Natural killer cell (primary cell): ENCODE measurements at regions not wholly inside any gene's neighbourhood (a gene's known extent, or its start where the extent isn't known, plus 50 kb on each side); places are given as distances from the start of the nearest gene placed in this dataset.

ENCODE experiments used
- ATAC-seq, 3 donors: fragments of 150-1000 bp in 2 of 3; fragments of 200-7000 bp in 1 of 3; cut with Tn5 transposase; 1 replicate in 1 of 3; 2 replicates in 2 of 3; pipeline ENCODE4 v1.10.0; 2021; ENCODE audit warnings: mild to moderate bottlenecking in 2 of 3, moderate library complexity in 2 of 3
- DNase-seq, 2 donors: peaks; one replicate each; pipeline versions ENCODE4 v3.0.0 to v3.0.0-alpha.2; 2013 to 2021; ENCODE audit warnings: mixed read lengths in 1 of 2
- H3K27ac ChIP-seq: one replicate; pipeline ENCODE4 v1.5.1; 2013; ENCODE audit warnings: mild to moderate bottlenecking, low read length
- H3K27me3 ChIP-seq: one replicate; pipeline ENCODE4 v1.6.1; 2013; ENCODE audit warnings: low read length; ENCODE audit not compliant: control insufficient read depth, insufficient read depth
- H3K36me3 ChIP-seq: one replicate; pipeline ENCODE4 v1.6.1; 2013; ENCODE audit warnings: low read length; ENCODE audit not compliant: control insufficient read depth, insufficient read depth
- H3K4me1 ChIP-seq: one replicate; pipeline ENCODE4 v1.6.1; 2013; ENCODE audit warnings: low read length; ENCODE audit not compliant: control insufficient read depth, insufficient read depth
- H3K4me3 ChIP-seq: one replicate; pipeline ENCODE4 v1.5.1; 2013; ENCODE audit warnings: low read length
- H3K9me3 ChIP-seq: one replicate; pipeline ENCODE4 v1.6.1; 2013; ENCODE audit warnings: low read length; ENCODE audit not compliant: control insufficient read depth, insufficient read depth
- H3K27ac Mint-ChIP-seq, 2 donors: one replicate each; pipeline ENCODE4 v1.8.0; 2022; ENCODE audit warnings: mild to moderate bottlenecking in 2 of 2, mixed read lengths in 2 of 2, moderate library complexity in 1 of 2
- H3K27me3 Mint-ChIP-seq, 2 donors: one replicate each; pipeline ENCODE4 v1.8.0; 2022; ENCODE audit warnings: low read depth in 2 of 2, mixed read lengths in 2 of 2
- H3K36me3 Mint-ChIP-seq: one replicate; pipeline ENCODE4 v1.8.0; 2022; ENCODE audit warnings: mixed read lengths
- H3K4me1 Mint-ChIP-seq, 2 donors: one replicate each; pipeline ENCODE4 v1.8.0; 2022; ENCODE audit warnings: mixed read lengths in 2 of 2
- H3K4me3 Mint-ChIP-seq: one replicate; pipeline ENCODE4 v1.8.0; 2022; ENCODE audit warnings: mild to moderate bottlenecking, moderate library complexity, mixed read lengths
- H3K9me3 Mint-ChIP-seq, 2 donors: one replicate each; pipeline ENCODE4 v1.8.0; 2022; ENCODE audit warnings: mixed read lengths in 2 of 2
- WGBS: methylation state at CpG from one replicate; pipeline ENCODE4 v1.1.7; 2013; ENCODE audit warnings: missing lambda C conversion rate; ENCODE audit not compliant: insufficient coverage; 5-methylcytosine and 5-hydroxymethylcytosine counted together
- intact Hi-C: fragments of 100-400 bp; cut with micrococcal nuclease; formaldehyde crosslinking; loops from one replicate; pipeline ENCODE4 v1.14.2; 2022
- TF ChIP-seq, protein P1 (sequence below): fragments of 200-600 bp; IDR thresholded peaks from one replicate; pipeline ENCODE4 v1.8.0; 2022; ENCODE audit warnings: antibody characterized with exemption

DNA sequence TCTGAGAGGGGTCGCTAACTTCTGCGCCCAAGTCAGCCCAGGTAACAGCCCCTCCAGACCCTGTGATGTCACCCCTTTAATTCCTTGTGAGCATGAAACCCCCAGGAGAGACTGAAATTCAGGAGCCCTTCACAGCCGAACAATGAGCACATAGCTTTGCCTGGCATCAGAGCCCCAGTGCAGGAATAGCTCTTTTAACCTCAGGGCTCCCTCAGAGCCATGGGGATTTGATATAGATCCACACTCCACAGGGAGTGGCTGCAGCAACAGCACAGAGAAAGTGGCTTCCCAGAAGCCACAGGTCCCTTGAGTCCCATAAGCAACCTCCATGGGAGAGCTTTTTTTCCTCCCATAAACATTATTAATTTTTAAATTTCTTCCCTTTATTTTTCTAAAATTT lies 150.0 kb upstream of the MARCKS start:
- H3K36me3 Mint-ChIP-seq: no peaks in the 10 kb centered on the region
- Histone ChIP-seq H3K36me3 (no peaks in the 10 kb centered on the region), H3K27me3 (no peaks in the 10 kb centered on the region), H3K4me1 (no peaks in the 10 kb centered on the region), H3K9me3 (no peaks in the 10 kb centered on the region), H3K4me3 (no peak overlapping the region), H3K27ac (no peak overlapping the region)
- no peaks in the 10 kb centered on the region for H3K27me3 Mint-ChIP-seq
- DNase-seq: no peak
- H3K4me3 Mint-ChIP-seq: no peak overlapping the region
- WGBS: 92% methylated on average over 3 of the region's 3 CpGs
- H3K27ac Mint-ChIP-seq: no peak overlapping the region
- intact Hi-C loops: no loop called here
- TF ChIP-seq, protein P1, sequence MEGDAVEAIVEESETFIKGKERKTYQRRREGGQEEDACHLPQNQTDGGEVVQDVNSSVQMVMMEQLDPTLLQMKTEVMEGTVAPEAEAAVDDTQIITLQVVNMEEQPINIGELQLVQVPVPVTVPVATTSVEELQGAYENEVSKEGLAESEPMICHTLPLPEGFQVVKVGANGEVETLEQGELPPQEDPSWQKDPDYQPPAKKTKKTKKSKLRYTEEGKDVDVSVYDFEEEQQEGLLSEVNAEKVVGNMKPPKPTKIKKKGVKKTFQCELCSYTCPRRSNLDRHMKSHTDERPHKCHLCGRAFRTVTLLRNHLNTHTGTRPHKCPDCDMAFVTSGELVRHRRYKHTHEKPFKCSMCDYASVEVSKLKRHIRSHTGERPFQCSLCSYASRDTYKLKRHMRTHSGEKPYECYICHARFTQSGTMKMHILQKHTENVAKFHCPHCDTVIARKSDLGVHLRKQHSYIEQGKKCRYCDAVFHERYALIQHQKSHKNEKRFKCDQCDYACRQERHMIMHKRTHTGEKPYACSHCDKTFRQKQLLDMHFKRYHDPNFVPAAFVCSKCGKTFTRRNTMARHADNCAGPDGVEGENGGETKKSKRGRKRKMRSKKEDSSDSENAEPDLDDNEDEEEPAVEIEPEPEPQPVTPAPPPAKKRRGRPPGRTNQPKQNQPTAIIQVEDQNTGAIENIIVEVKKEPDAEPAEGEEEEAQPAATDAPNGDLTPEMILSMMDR: no peak
- H3K4me1 Mint-ChIP-seq: no peaks in the 10 kb centered on the region
- ATAC-seq: no peak
- peaks cover 3 to 4% of the 10 kb centered on the region in 2 donors for H3K9me3 Mint-ChIP-seq

DNA sequence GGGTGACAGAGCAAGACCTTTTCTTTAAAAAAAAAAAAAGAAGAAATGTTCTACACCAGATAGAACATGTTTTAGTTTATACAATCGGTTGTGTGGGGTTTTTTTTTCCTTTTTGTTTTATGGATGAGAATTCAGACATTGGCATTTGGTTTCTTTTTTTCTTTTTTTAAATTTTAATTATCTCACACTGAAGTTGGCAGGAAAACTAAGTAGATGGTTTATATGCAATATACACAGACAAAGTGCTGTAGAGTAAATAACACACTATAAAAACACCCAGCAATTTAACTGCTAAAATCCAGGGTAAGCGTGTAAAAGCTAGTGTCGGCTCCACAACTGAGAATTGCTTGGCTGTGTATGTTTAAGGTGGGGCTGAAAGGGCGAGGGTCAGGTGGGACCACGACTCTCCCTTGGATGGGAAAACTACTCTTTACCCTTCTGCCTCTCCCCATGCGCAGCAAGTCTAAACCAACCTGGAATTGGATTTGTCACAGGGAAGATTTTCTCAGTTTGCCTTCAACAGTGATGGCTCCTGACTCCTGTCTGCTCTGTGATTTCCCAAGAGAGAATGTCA lies 147.1 kb upstream of the MARCKS start:
- no peaks in the 10 kb centered on the region for H3K4me1 Mint-ChIP-seq

DNA sequence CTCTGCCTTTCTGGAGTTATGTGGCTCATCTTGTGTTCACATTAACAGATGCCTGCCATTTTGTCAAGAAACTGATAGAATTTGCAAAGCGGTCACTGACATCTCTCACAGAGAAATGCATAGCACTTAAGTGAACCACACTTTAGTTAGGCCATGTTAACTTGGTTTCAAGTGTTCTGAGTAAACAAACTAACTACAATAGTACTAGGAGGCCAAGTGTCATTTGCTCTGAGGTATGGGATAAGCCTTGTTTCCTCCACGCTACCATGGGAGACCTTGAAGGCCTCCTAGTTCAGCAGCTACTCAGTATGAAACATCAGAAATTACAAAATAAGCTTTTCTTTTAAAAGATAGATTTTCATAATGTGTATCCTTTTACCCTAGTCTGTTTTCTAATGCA lies 143.5 kb upstream of the MARCKS start:
- Histone ChIP-seq H3K36me3 (no peaks in the 10 kb centered on the region), H3K4me3 (no peak overlapping the region), H3K27me3 (no peaks in the 10 kb centered on the region), H3K27ac (no peak overlapping the region), H3K4me1 (no peaks in the 10 kb centered on the region), H3K9me3 (no peaks in the 10 kb centered on the region)
- H3K4me3 Mint-ChIP-seq: no peak overlapping the region
- no peak for ATAC-seq
- TF ChIP-seq, protein P1: no peak
- H3K36me3 Mint-ChIP-seq: no peaks in the 10 kb centered on the region
- peaks cover 0 to 2% of the 10 kb centered on the region in 2 donors for H3K9me3 Mint-ChIP-seq
- H3K27ac Mint-ChIP-seq: no peak overlapping the region
- no peaks in the 10 kb centered on the region for H3K4me1 Mint-ChIP-seq
- no peak for DNase-seq
- intact Hi-C loops: no loop called here
- WGBS: 94% methylated on average over 1 of the region's 2 CpGs
- H3K27me3 Mint-ChIP-seq: no peaks in the 10 kb centered on the region

More for the DNA sequence above, 147.1 kb upstream of the MARCKS start:
- 100% methylated on average over 1 of the region's 6 CpGs for WGBS
- no peaks in the 10 kb centered on the region for H3K9me3 Mint-ChIP-seq
- H3K36me3 ChIP-seq: no peaks in the 10 kb centered on the region
- H3K4me1 ChIP-seq: no peaks in the 10 kb centered on the region
- H3K27ac ChIP-seq: no peak overlapping the region
- DNase-seq (no peak), ATAC-seq (no peak)
- no peaks in the 10 kb centered on the region for H3K9me3 ChIP-seq
- H3K27ac Mint-ChIP-seq: no peak overlapping the region
- H3K4me3 ChIP-seq: no peak overlapping the region
- no peaks in the 10 kb centered on the region for H3K27me3 Mint-ChIP-seq
- TF ChIP-seq, protein P1: no peak
- H3K27me3 ChIP-seq: no peaks in the 10 kb centered on the region
- intact Hi-C loops: no loop called here
- H3K36me3 Mint-ChIP-seq: no peaks in the 10 kb centered on the region
- H3K4me3 Mint-ChIP-seq: no peak overlapping the region

DNA sequence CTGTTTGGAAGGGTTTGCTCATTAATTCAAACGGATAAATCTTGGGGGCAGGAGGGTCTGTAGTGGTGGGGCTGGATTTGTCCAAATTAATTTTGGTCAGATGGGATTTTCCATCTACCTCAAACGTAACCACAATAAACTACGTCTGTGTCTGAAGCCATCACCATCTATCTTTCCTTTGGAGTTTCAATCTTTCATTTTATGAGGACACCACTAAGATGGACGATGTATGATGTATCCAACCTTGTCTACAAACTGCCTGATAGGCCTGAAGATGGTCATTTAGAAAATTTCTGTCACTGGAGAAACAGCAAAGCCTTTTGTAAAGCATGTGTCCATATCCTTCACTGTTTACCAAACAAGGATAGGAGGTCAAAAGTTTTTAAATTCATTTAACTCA lies 138.6 kb upstream of the MARCKS start:
- Mint-ChIP-seq H3K4me1 (peaks cover 0 to 4% of the 10 kb centered on the region in 2 donors), H3K27ac (no peak overlapping the region), H3K4me3 (no peak overlapping the region), H3K27me3 (no peaks in the 10 kb centered on the region), H3K36me3 (no peaks in the 10 kb centered on the region), H3K9me3 (peaks cover 2 to 5% of the 10 kb centered on the region in 2 donors)
- TF ChIP-seq, protein P1: no peak
- Histone ChIP-seq H3K27me3 (no peaks in the 10 kb centered on the region), H3K4me3 (no peak overlapping the region), H3K9me3 (no peaks in the 10 kb centered on the region), H3K36me3 (no peaks in the 10 kb centered on the region), H3K27ac (no peak overlapping the region), H3K4me1 (no peaks in the 10 kb centered on the region)
- DNase-seq: no peak
- ATAC-seq: no peak
- intact Hi-C loops: no loop called here
- WGBS: 86% methylated on average over 4 of the region's 4 CpGs
